Mesodermal cell (in vitro differentiated cells): ENCODE measurements at regions not wholly inside any gene's neighbourhood (a gene's known extent, or its start where the extent isn't known, plus 50 kb on each side); places are given as distances from the start of the nearest gene placed in this dataset.
A peak's percentile ranks its signal among the peaks of the same experiment; 100 is the strongest.

ENCODE experiments used
- H3K27ac ChIP-seq: 2 replicates; pipeline ENCODE4 v1.7.0; 2013; ENCODE audit warnings: mild to moderate bottlenecking, low read depth, low read length, moderate library complexity; ENCODE audit not compliant: severe bottlenecking
- H3K36me3 ChIP-seq: 2 replicates; pipeline ENCODE4 v1.7.1; 2013; ENCODE audit warnings: mild to moderate bottlenecking, low read length, moderate library complexity; ENCODE audit not compliant: control insufficient read depth, insufficient read depth
- H3K4me1 ChIP-seq: one replicate; pipeline ENCODE4 v1.7.1; 2013; ENCODE audit warnings: mild to moderate bottlenecking, low read length; ENCODE audit not compliant: insufficient read depth, control insufficient read depth, poor library complexity, severe bottlenecking
- H3K4me3 ChIP-seq: 2 replicates; pipeline ENCODE4 v1.7.0; 2013; ENCODE audit warnings: low read length, control low read depth, mild to moderate bottlenecking; ENCODE audit not compliant: insufficient read depth, poor library complexity, severe bottlenecking; ENCODE audit errors: extremely low read depth
- H3K9me3 ChIP-seq: 2 replicates; pipeline ENCODE4 v1.7.1; 2013; ENCODE audit warnings: mild to moderate bottlenecking, low read length, moderate library complexity; ENCODE audit not compliant: control insufficient read depth
- WGBS, 2 experiments: methylation state at CpG; one replicate each; pipeline ENCODE4 v1.1.5; 2013; ENCODE audit warnings: missing lambda C conversion rate in 2 of 2; ENCODE audit not compliant: insufficient coverage in 2 of 2; 5-methylcytosine and 5-hydroxymethylcytosine counted together

- WGBS, 2 experiments: no CpG with 5 or more reads among the region's 4 CpGs
- H3K27ac ChIP-seq: no peak overlapping the region
- no peaks in the 10 kb centered on the region for H3K36me3 ChIP-seq
- H3K4me3 ChIP-seq: no peak overlapping the region
- H3K4me1 ChIP-seq: peaks cover 6% of the 10 kb centered on the region
- no peaks in the 10 kb centered on the region for H3K9me3 ChIP-seq
Observed at GRCh38 chr1:66439031-66439740, 94.8 kb upstream of the SGIP1 start.

GRCh38 chr1:66443793-66444192, 90.2 kb upstream of the SGIP1 start:
- Histone ChIP-seq H3K27ac (no peak overlapping the region), H3K4me3 (no peak overlapping the region), H3K36me3 (no peaks in the 10 kb centered on the region), H3K4me1 (peaks cover 6% of the 10 kb centered on the region), H3K9me3 (no peaks in the 10 kb centered on the region)
- 100% methylated on average over 1 of the region's 1 CpG for WGBS, 2 experiments

- Histone ChIP-seq H3K9me3 (no peaks in the 10 kb centered on the region), H3K36me3 (no peaks in the 10 kb centered on the region), H3K27ac (no peak overlapping the region), H3K4me1 (peaks cover 6% of the 10 kb centered on the region), H3K4me3 (no peak overlapping the region)
- no CpG with 5 or more reads among the region's 3 CpGs for WGBS, 2 experiments
Observed at GRCh38 chr1:66444438-66445265, 89.3 kb upstream of the SGIP1 start.

GRCh38 chr1:66445492-66446181, 88.3 kb upstream of the SGIP1 start:
- 71 to 88% methylated on average over 4 to 5 of the region's 5 CpGs for WGBS, 2 experiments
- H3K27ac ChIP-seq: peak overlapping the region; percentile 30

GRCh38 chr1:66446261-66447001, 87.5 kb upstream of the SGIP1 start:
- no peaks in the 10 kb centered on the region for H3K36me3 ChIP-seq
- H3K27ac ChIP-seq: no peak overlapping the region
- peaks cover 16% of the 10 kb centered on the region for H3K4me1 ChIP-seq
- WGBS, 2 experiments: 2 to 35% methylated on average over 4 to 5 of the region's 8 CpGs
- H3K9me3 ChIP-seq: no peaks in the 10 kb centered on the region
- no peak overlapping the region for H3K4me3 ChIP-seq

More at GRCh38 chr1:66445492-66446181, 88.3 kb upstream of the SGIP1 start:
- no peaks in the 10 kb centered on the region for H3K36me3 ChIP-seq
- H3K4me3 ChIP-seq: no peak overlapping the region
- H3K4me1 ChIP-seq: peaks cover 15% of the 10 kb centered on the region
- no peaks in the 10 kb centered on the region for H3K9me3 ChIP-seq

- no peak overlapping the region for H3K27ac ChIP-seq
- no peaks in the 10 kb centered on the region for H3K36me3 ChIP-seq
- H3K4me1 ChIP-seq: peaks cover 16% of the 10 kb centered on the region
- no peak overlapping the region for H3K4me3 ChIP-seq
- H3K9me3 ChIP-seq: no peaks in the 10 kb centered on the region
- WGBS, 2 experiments: 90 to 94% methylated on average over 2 to 3 of the region's 3 CpGs
Observed at GRCh38 chr1:66450043-66450514, 83.9 kb upstream of the SGIP1 start.

- peaks cover 10% of the 10 kb centered on the region for H3K4me1 ChIP-seq
- H3K27ac ChIP-seq: no peak overlapping the region
- H3K4me3 ChIP-seq: no peak overlapping the region
- no peaks in the 10 kb centered on the region for H3K9me3 ChIP-seq
- no CpG with 5 or more reads among the region's 1 CpG for WGBS, 2 experiments
- no peaks in the 10 kb centered on the region for H3K36me3 ChIP-seq
Observed at GRCh38 chr1:66450847-66451246, 83.1 kb upstream of the SGIP1 start.

- no peak overlapping the region for H3K4me3 ChIP-seq
- H3K9me3 ChIP-seq: no peaks in the 10 kb centered on the region
- no peak overlapping the region for H3K27ac ChIP-seq
- peaks cover 9% of the 10 kb centered on the region for H3K4me1 ChIP-seq
- no CpG with 5 or more reads among the region's 1 CpG for WGBS, 2 experiments
- no peaks in the 10 kb centered on the region for H3K36me3 ChIP-seq
Observed at GRCh38 chr1:66452162-66452561, 81.8 kb upstream of the SGIP1 start.

- no peak overlapping the region for H3K27ac ChIP-seq
- no peaks in the 10 kb centered on the region for H3K36me3 ChIP-seq
- H3K4me1 ChIP-seq: peaks cover 9% of the 10 kb centered on the region
- H3K9me3 ChIP-seq: no peaks in the 10 kb centered on the region
- no peak overlapping the region for H3K4me3 ChIP-seq
- no CpG with 5 or more reads among the region's 3 CpGs for WGBS, 2 experiments
Observed at GRCh38 chr1:66452982-66453381, 81.0 kb upstream of the SGIP1 start.

GRCh38 chr1:66455446-66455845, 78.5 kb upstream of the SGIP1 start:
- no peaks in the 10 kb centered on the region for H3K36me3 ChIP-seq
- peaks cover 3% of the 10 kb centered on the region for H3K4me1 ChIP-seq
- 84 to 100% methylated on average over 1 to 2 of the region's 2 CpGs for WGBS, 2 experiments
- H3K9me3 ChIP-seq: no peaks in the 10 kb centered on the region
- H3K4me3 ChIP-seq: no peak overlapping the region
- no peak overlapping the region for H3K27ac ChIP-seq
